ENCODE measurements at regions not wholly inside any gene's neighbourhood (a gene's known extent, or its start where the extent isn't known, plus 50 kb on each side); places are given as distances from the start of the nearest gene placed in this dataset.
"Not testable (repeated sequence)": the region's sequence is repeated elsewhere in the genome, so short reads cannot be mapped to it uniquely, and the experiment has no call there.

GRCh38 chr2:60355849-60356261, 197.6 kb downstream of the BCL11A start:
- DNase-seq = no peak

GRCh38 chr2:60354713-60355112, 198.7 kb downstream of the BCL11A start:
- DNase-seq = no peak

- DNase-seq = no peak
Observed at GRCh38 chr2:60353863-60354262, 199.6 kb downstream of the BCL11A start.

GRCh38 chr2:60353406-60353800, 200.1 kb downstream of the BCL11A start:
- no peak for DNase-seq

GRCh38 chr2:60352491-60353405, 200.7 kb downstream of the BCL11A start:
- no peak for DNase-seq

- no peak for DNase-seq
Observed at GRCh38 chr2:60351802-60352201, 201.7 kb downstream of the BCL11A start.

- DNase-seq = no peak
Observed at GRCh38 chr2:60351321-60351720, 202.1 kb downstream of the BCL11A start.

- no peak for DNase-seq
Observed at GRCh38 chr2:60350791-60351190, 202.7 kb downstream of the BCL11A start.

GRCh38 chr2:60347781-60348180, 205.7 kb downstream of the BCL11A start:
- DNase-seq = no peak

GRCh38 chr2:60342491-60342890, 211.0 kb downstream of the BCL11A start:
- DNase-seq = not testable (repeated sequence)

- DNase-seq = no peak
Observed at GRCh38 chr2:60341151-60341550, 212.3 kb downstream of the BCL11A start.

- no peak for DNase-seq
Observed at GRCh38 chr2:60339286-60339685, 214.2 kb downstream of the BCL11A start.

- DNase-seq = no peak
Observed at GRCh38 chr2:60337142-60337497, 216.3 kb downstream of the BCL11A start.

GRCh38 chr2:60336442-60337141, 216.9 kb downstream of the BCL11A start:
- no peak for DNase-seq

- DNase-seq = no peak
Observed at GRCh38 chr2:60335533-60336237, 217.8 kb downstream of the BCL11A start.

- no peak for DNase-seq
Observed at GRCh38 chr2:60334610-60335009, 218.8 kb downstream of the BCL11A start.

- DNase-seq = no peak
Observed at GRCh38 chr2:60333264-60333663, 220.2 kb downstream of the BCL11A start.

- no peak for DNase-seq
Observed at GRCh38 chr2:60331115-60331809, 222.2 kb downstream of the BCL11A start.

- no peak for DNase-seq
Observed at GRCh38 chr2:60329225-60329624, 224.2 kb downstream of the BCL11A start.

GRCh38 chr2:60324536-60324935, 228.9 kb downstream of the BCL11A start:
- DNase-seq = no peak

- DNase-seq = no peak
Observed at GRCh38 chr2:60321816-60322215, 231.6 kb downstream of the BCL11A start.

- no peak for DNase-seq
Observed at GRCh38 chr2:60320724-60321123, 232.7 kb downstream of the BCL11A start.

GRCh38 chr2:60319031-60319547, 234.4 kb downstream of the BCL11A start:
- DNase-seq = no peak
